ENCODE measurements at regions not wholly inside any gene's neighbourhood (a gene's known extent, or its start where the extent isn't known, plus 50 kb on each side); places are given as distances from the start of the nearest gene placed in this dataset.
A peak's percentile ranks its signal among the peaks of the same experiment; 100 is the strongest.

DNA sequence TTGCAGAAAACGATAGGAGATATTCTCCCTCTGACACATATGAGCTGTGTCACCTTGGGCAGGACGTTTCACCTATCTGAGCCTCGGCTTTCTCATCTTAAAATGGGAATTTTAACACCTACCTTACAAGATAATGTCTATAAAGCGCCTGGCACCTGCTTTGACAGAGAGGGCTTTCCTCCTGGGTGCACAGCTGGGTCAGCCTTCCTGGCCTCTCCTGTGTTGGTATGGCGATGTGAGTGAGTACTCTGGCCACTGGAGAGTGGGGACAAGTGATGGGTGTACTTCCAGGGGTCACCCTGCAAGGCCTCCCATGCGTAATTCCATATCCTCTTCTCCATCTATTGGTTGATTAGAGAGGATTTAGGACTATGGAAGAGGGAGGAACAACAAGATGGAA, 113.1 kb upstream of the SMIM23 start:
- Histone ChIP-seq H3K4me1 (ENCODE audit: control insufficient read depth, extremely low read depth, insufficient read depth, low read length) (no peaks in the 10 kb centered on the region), H4K20me1 (ENCODE audit: control insufficient read depth, extremely low read depth, insufficient read depth, low read length) (no peaks in the 10 kb centered on the region), H3K27me3 (ENCODE audit: control insufficient read depth, insufficient read depth, low read length) (peaks cover 6% of the 10 kb centered on the region), H2AFZ (ENCODE audit: low read length) (no peak overlapping the region), H3K79me2 (ENCODE audit: control insufficient read depth, insufficient read depth, low read length) (no peaks in the 10 kb centered on the region), H3K4me3 (replicated peaks in 1 of 4; ENCODE audit: control extremely low read depth in 1 of 4, insufficient read depth in 1 of 4, low read depth in 3 of 4, low read length in 4 of 4) (no peak overlapping the region), H3K4me2 (ENCODE audit: extremely low read depth, insufficient read depth, low read length) (no peak overlapping the region), H3K9ac (ENCODE audit: insufficient read depth, low read length) (no peak overlapping the region), H3K36me3 (ENCODE audit: control insufficient read depth, insufficient read depth, low read length) (no peaks in the 10 kb centered on the region), H3K9me3 (ENCODE audit: control insufficient read depth, insufficient read depth, low read depth, low read length) (no peaks in the 10 kb centered on the region), H3K27ac (ENCODE audit: insufficient read depth, low read length) (no peak overlapping the region)
- no peak for TF ChIP-seq EZH2 (IDR thresholded peaks at IDR 0.05; ENCODE audit: low read length, missing control alignments)
- TF ChIP-seq, protein P1, sequence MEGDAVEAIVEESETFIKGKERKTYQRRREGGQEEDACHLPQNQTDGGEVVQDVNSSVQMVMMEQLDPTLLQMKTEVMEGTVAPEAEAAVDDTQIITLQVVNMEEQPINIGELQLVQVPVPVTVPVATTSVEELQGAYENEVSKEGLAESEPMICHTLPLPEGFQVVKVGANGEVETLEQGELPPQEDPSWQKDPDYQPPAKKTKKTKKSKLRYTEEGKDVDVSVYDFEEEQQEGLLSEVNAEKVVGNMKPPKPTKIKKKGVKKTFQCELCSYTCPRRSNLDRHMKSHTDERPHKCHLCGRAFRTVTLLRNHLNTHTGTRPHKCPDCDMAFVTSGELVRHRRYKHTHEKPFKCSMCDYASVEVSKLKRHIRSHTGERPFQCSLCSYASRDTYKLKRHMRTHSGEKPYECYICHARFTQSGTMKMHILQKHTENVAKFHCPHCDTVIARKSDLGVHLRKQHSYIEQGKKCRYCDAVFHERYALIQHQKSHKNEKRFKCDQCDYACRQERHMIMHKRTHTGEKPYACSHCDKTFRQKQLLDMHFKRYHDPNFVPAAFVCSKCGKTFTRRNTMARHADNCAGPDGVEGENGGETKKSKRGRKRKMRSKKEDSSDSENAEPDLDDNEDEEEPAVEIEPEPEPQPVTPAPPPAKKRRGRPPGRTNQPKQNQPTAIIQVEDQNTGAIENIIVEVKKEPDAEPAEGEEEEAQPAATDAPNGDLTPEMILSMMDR (conservative IDR thresholded peaks at IDR 0.05 in 1 of 2, IDR thresholded peaks at IDR 0.05 in 1 of 2; ENCODE audit: low read depth in 1 of 2, low read length in 2 of 2), result no peak
- no peak for DNase-seq (ENCODE audit: low read depth in 2 of 2)

DNA sequence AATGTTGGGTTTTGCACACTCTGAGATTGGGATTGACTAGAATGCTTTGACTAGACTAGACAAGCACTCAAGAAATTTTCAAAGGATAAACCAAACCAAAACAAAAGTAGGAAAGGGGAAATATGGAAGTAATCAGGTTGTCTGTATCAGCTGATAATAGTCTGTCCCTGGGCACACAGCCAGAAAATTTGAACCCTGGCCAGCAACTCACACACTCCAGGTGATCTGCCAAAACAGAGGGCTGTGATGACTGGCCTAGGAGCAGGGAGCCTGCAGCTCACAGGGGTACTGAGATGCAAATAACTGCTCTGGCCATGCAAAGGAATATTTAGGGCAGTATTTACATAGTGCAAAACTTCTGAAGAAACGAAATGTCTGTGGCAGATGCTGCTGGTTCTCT, 112.3 kb upstream of the SMIM23 start:
- Histone ChIP-seq H3K27me3 (ENCODE audit: control insufficient read depth, insufficient read depth, low read length) (peaks cover 6% of the 10 kb centered on the region), H3K27ac (ENCODE audit: insufficient read depth, low read length) (no peak overlapping the region), H3K36me3 (ENCODE audit: control insufficient read depth, insufficient read depth, low read length) (no peaks in the 10 kb centered on the region), H4K20me1 (ENCODE audit: control insufficient read depth, extremely low read depth, insufficient read depth, low read length) (no peaks in the 10 kb centered on the region), H3K9ac (ENCODE audit: insufficient read depth, low read length) (no peak overlapping the region), H3K4me1 (ENCODE audit: control insufficient read depth, extremely low read depth, insufficient read depth, low read length) (no peaks in the 10 kb centered on the region), H2AFZ (ENCODE audit: low read length) (no peak overlapping the region), H3K4me3 (replicated peaks in 1 of 4; ENCODE audit: control extremely low read depth in 1 of 4, insufficient read depth in 1 of 4, low read depth in 3 of 4, low read length in 4 of 4) (no peak overlapping the region), H3K9me3 (ENCODE audit: control insufficient read depth, insufficient read depth, low read depth, low read length) (no peaks in the 10 kb centered on the region), H3K79me2 (ENCODE audit: control insufficient read depth, insufficient read depth, low read length) (no peaks in the 10 kb centered on the region), H3K4me2 (ENCODE audit: extremely low read depth, insufficient read depth, low read length) (no peak overlapping the region)
- peak in 1 of 2 donors; percentile 20 for DNase-seq (ENCODE audit: low read depth in 2 of 2)
- TF ChIP-seq, protein P1 (conservative IDR thresholded peaks at IDR 0.05 in 1 of 2, IDR thresholded peaks at IDR 0.05 in 1 of 2; ENCODE audit: low read depth in 1 of 2, low read length in 2 of 2), result no peak
- no peak for TF ChIP-seq EZH2 (IDR thresholded peaks at IDR 0.05; ENCODE audit: low read length, missing control alignments)

DNA sequence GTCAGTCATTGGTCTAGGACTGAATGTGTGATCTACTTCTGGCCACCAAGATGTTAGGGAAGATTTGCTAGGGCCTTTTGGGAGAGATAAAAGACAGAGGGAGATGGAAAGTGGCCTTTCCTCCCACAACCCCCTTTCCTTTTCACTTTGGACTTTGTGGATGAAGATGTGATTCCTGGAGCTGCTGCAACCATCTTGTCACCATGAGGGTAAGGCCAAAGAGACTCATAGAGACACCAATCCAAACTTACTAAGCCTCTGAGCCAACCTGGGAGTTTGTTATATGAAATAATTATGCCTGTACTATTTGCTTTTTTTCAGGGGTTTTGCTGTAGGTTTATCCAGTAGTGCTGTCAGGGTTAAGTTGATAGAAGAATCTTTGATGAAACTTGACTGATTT, 111.8 kb upstream of the SMIM23 start:
- no peak for TF ChIP-seq EZH2 (IDR thresholded peaks at IDR 0.05; ENCODE audit: low read length, missing control alignments)
- TF ChIP-seq, protein P1 (conservative IDR thresholded peaks at IDR 0.05 in 1 of 2, IDR thresholded peaks at IDR 0.05 in 1 of 2; ENCODE audit: low read depth in 1 of 2, low read length in 2 of 2), result no peak
- Histone ChIP-seq H3K27ac (ENCODE audit: insufficient read depth, low read length) (no peak overlapping the region), H4K20me1 (ENCODE audit: control insufficient read depth, extremely low read depth, insufficient read depth, low read length) (no peaks in the 10 kb centered on the region), H3K9me3 (ENCODE audit: control insufficient read depth, insufficient read depth, low read depth, low read length) (no peaks in the 10 kb centered on the region), H3K4me1 (ENCODE audit: control insufficient read depth, extremely low read depth, insufficient read depth, low read length) (no peaks in the 10 kb centered on the region), H3K79me2 (ENCODE audit: control insufficient read depth, insufficient read depth, low read length) (no peaks in the 10 kb centered on the region), H3K27me3 (ENCODE audit: control insufficient read depth, insufficient read depth, low read length) (peaks cover 6% of the 10 kb centered on the region), H2AFZ (ENCODE audit: low read length) (no peak overlapping the region), H3K36me3 (ENCODE audit: control insufficient read depth, insufficient read depth, low read length) (no peaks in the 10 kb centered on the region), H3K4me2 (ENCODE audit: extremely low read depth, insufficient read depth, low read length) (no peak overlapping the region), H3K9ac (ENCODE audit: insufficient read depth, low read length) (no peak overlapping the region), H3K4me3 (replicated peaks in 1 of 4; ENCODE audit: control extremely low read depth in 1 of 4, insufficient read depth in 1 of 4, low read depth in 3 of 4, low read length in 4 of 4) (no peak overlapping the region)
- no peak for DNase-seq (ENCODE audit: low read depth in 2 of 2)

Data from fibroblast of lung (primary cell).